ENCODE measurements at regions not wholly inside any gene's neighbourhood (a gene's known extent, or its start where the extent isn't known, plus 50 kb on each side); places are given as distances from the start of the nearest gene placed in this dataset.
"Not testable (repeated sequence)": the region's sequence is repeated elsewhere in the genome, so short reads cannot be mapped to it uniquely, and the experiment has no call there.

DNA sequence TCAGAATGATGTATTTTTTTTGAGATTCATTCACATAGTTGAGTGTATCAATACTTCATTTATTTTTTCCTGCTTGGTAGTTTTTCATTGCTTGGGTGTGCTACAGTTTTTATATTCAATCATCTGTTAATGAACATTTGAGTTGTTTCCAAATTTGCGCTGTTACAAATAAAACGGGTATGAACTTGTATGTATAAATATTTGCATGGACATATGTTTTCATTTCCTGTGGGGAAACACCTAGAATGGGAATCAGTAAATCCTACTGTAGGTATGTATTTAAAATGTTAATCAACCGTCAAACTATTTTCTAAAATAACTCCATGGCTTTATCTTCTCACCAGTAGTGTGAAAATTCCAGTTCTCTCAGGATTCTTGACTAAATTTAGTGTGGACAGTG, 826.3 kb downstream of the EFNB2 start:
- TF ChIP-seq TAF1 (IDR thresholded peaks at IDR 0.05; ENCODE audit: borderline replicate concordance, low read depth, low read length): no peak
- no peak for TF ChIP-seq POLR2A (IDR thresholded peaks at IDR 0.05; ENCODE audit: low read depth, low read length)
- TF ChIP-seq POLR2AphosphoS5 (IDR thresholded peaks at IDR 0.05; ENCODE audit: low read depth, low read length): no peak
- FAIRE-seq (no peak), DNase-seq (ENCODE audit: insufficient read length) (no peak)

DNA sequence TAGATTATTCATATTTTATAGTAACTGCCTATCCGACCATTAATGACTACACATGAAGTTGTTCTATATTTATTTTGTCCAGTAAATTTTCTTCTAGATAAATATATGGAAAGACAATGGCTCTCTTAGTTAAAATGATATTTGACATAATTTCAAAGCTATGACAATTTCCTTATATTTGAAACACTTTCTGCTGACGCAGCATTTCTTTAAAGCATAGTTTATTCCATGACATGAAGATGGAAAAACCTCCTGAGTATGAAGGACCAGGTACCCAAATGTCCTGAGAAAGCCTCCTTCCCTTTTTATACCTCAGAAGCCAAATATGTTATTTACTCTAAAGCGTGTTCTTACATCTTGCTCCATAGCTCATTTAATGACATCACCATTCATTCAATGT, 831.6 kb downstream of the EFNB2 start:
- no peak for TF ChIP-seq POLR2AphosphoS5 (IDR thresholded peaks at IDR 0.05; ENCODE audit: low read depth, low read length)
- no peak for TF ChIP-seq POLR2A (IDR thresholded peaks at IDR 0.05; ENCODE audit: low read depth, low read length)
- no peak for TF ChIP-seq TAF1 (IDR thresholded peaks at IDR 0.05; ENCODE audit: borderline replicate concordance, low read depth, low read length)
- no peak for FAIRE-seq
- DNase-seq (ENCODE audit: insufficient read length): no peak

DNA sequence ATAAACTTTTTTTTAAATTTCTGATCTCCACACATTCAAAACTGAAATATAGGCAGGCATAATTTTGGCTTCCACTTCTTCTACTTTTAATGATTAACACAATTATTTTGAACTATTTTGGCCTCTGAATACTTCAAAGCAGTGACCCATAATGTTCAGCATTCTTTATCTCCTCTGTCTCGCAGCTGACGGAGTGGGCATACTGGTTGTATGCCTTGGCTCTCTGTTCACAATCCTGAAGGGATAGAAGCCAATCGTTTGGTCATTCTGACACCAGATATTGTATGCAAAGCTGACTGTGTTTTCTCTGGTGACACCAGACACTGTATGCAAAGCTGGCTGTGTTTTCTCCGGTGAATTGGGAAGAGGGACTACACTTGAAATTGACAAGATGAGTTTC, 833.0 kb downstream of the EFNB2 start:
- FAIRE-seq: no peak
- DNase-seq (ENCODE audit: insufficient read length): no peak
- no peak for TF ChIP-seq POLR2AphosphoS5 (IDR thresholded peaks at IDR 0.05; ENCODE audit: low read depth, low read length)
- no peak for TF ChIP-seq POLR2A (IDR thresholded peaks at IDR 0.05; ENCODE audit: low read depth, low read length)
- TF ChIP-seq TAF1 (IDR thresholded peaks at IDR 0.05; ENCODE audit: borderline replicate concordance, low read depth, low read length): no peak

DNA sequence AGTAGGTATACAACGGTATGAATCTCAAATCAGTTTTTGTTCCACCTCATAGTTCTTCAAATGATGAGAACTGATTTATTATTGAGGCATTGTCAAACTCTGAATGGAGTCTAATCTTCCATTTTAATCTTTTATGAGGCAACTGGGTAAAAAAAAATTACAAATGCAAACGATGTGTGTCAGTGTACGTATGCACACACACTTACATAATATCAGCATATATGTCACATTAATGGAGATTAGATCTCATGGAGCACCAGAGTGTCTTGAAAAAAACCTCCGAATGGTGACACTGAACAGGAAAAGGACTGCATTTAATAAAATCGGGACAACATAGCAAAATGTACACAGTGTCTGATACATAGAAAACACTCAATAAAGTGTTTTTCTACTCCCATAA, 842.7 kb downstream of the EFNB2 start:
- no peak for DNase-seq (ENCODE audit: insufficient read length)
- no peak for FAIRE-seq
- TF ChIP-seq TAF1 (IDR thresholded peaks at IDR 0.05; ENCODE audit: borderline replicate concordance, low read depth, low read length) (no peak), POLR2AphosphoS5 (IDR thresholded peaks at IDR 0.05; ENCODE audit: low read depth, low read length) (no peak), POLR2A (IDR thresholded peaks at IDR 0.05; ENCODE audit: low read depth, low read length) (no peak)

DNA sequence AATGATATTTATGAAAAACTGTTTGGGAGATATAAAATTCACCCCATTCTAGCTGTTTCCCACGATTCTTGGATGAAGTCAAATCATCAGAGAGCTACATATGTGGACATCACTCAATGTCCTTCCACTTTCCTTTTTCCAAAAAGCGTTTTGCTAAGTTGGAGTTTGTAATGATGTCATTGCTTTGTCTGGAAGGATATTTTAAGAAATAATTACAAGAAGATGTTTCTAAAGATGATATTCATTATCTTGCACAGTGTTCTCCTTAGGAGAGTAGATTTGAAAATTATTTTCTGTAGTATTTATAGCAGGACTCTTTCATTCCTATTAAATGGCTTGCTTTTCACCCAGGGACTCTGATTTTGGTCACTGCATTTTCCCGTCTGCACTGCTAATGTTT, 851.2 kb downstream of the EFNB2 start:
- DNase-seq (ENCODE audit: insufficient read length): no peak
- TF ChIP-seq POLR2AphosphoS5 (IDR thresholded peaks at IDR 0.05; ENCODE audit: low read depth, low read length) (no peak), POLR2A (IDR thresholded peaks at IDR 0.05; ENCODE audit: low read depth, low read length) (no peak)
- no peak for FAIRE-seq

DNA sequence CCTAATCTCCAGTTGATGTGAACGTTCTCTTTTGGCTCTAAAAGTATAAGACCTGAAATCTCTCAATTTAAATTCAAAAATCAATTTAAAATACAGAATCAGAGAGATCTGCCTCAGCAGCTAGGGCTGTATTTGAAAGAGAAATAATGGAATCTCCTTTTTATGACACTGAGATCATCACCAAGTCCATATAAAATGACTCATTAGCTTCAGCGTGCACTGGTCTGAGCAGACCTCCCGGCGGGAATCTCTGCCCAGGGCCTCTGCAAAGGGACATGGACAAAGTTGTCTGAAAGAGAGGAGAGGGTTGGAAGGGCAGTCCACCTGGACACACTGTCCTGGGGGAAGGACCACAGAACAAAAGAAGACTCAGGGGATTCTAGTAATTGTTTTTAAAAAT, 855.6 kb downstream of the EFNB2 start:
- no peak for TF ChIP-seq POLR2AphosphoS5 (IDR thresholded peaks at IDR 0.05; ENCODE audit: low read depth, low read length)
- TF ChIP-seq TAF1 (IDR thresholded peaks at IDR 0.05; ENCODE audit: borderline replicate concordance, low read depth, low read length): no peak
- TF ChIP-seq POLR2A (IDR thresholded peaks at IDR 0.05; ENCODE audit: low read depth, low read length): no peak
- FAIRE-seq (no peak), DNase-seq (ENCODE audit: insufficient read length) (no peak)

DNA sequence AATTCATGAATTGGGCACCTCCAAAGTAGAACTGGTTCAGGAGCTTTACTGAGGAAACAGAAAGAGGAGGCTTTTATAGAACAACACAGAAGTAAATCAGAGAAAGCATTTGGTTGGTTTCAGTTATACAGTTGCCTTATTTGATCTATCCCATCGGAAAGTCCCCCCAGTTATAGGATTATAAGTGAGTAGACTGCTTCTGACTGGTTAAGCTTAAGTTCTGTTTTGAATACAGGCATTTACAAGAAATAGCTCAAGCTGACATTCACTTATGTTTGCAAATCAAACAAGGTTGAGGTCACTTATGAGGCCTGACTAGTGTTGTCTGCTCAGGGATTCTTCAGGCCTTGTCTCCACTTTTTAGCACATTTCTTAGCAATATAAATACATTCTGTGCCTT, 857.4 kb downstream of the EFNB2 start:
- DNase-seq (ENCODE audit: insufficient read length): no peak
- no peak for FAIRE-seq
- no peak for TF ChIP-seq TAF1 (IDR thresholded peaks at IDR 0.05; ENCODE audit: borderline replicate concordance, low read depth, low read length)
- no peak for TF ChIP-seq POLR2AphosphoS5 (IDR thresholded peaks at IDR 0.05; ENCODE audit: low read depth, low read length)
- no peak for TF ChIP-seq POLR2A (IDR thresholded peaks at IDR 0.05; ENCODE audit: low read depth, low read length)

DNA sequence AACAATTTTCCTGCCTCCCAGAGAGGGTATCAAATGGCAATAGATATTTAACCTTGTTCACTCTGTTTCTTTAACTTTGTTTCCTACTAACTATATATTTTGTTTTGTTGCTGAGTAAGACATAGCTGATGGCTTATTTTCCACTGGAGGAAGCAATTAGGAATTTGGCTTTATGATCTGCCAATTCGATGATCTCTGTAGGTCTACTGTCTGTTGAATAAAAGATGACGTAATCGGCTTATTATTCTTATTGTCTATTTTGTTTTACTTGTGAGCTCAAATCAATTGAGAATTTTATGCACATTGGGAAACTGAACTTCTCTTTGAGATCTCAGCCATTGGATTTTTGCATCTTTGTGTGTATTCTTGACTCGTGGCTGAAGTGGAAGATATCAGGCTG, 862.6 kb downstream of the EFNB2 start:
- FAIRE-seq (no peak), DNase-seq (ENCODE audit: insufficient read length) (no peak)
- no peak for TF ChIP-seq TAF1 (IDR thresholded peaks at IDR 0.05; ENCODE audit: borderline replicate concordance, low read depth, low read length)
- TF ChIP-seq POLR2AphosphoS5 (IDR thresholded peaks at IDR 0.05; ENCODE audit: low read depth, low read length): no peak
- no peak for TF ChIP-seq POLR2A (IDR thresholded peaks at IDR 0.05; ENCODE audit: low read depth, low read length)

DNA sequence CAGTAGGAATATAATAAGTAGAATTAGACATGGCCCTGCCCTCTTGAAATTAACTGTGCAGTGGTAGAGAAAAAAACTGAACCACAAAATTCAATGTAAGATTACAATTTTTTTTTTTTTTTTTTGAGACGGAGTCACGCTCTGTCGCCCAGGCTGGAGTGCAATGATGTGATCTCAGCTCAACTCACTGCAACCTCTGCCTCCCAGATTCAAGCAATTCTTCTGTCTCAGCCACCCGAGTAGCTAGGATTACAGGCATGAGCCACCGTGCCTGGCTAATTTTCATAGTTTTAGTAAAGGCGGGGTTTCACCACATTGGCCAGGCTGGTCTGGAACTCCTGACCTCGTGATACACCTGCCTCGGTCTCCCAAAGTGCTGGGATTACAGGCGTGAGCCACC, 864.3 kb downstream of the EFNB2 start:
- FAIRE-seq: not testable (repeated sequence)

DNA sequence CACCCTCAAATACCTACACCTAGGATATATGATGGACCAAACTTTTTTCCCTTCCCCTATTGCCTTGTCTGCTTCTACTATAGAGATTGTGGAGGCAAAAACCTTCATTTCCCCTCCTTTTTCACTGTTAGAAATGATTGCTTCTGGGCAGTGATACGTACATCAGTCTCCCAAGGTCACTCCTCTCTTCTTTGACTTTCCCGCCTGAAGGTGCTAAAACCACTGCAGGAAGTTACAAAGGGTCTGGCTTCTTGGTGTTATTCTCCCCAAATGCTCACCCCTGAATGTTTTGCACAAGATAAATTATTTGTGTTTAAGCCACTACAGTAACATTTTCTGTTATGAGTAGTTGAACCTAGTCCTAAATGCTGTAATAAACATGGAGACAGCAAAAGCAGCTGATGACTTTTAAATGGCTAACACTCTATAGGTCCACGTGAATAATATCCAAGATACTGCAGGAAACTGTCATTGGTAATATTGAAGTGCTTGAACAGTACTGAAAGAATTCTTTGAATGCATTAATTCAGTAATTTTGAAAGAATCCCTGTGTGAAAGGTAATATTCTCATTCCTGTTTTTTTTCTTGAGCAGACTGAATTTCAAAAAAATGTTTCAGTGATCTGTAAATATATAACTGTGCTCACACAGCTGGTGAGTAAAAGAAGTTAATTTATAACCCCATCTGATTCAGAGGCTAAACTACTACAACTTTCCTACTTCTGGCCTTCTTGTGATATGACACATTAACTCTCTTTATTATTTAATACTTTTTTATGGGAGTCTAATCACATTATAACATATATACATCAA, 865.1 kb downstream of the EFNB2 start:
- DNase-seq (ENCODE audit: insufficient read length) (no peak), FAIRE-seq (no peak)
- TF ChIP-seq TAF1 (IDR thresholded peaks at IDR 0.05; ENCODE audit: borderline replicate concordance, low read depth, low read length) (no peak), POLR2AphosphoS5 (IDR thresholded peaks at IDR 0.05; ENCODE audit: low read depth, low read length) (no peak), POLR2A (IDR thresholded peaks at IDR 0.05; ENCODE audit: low read depth, low read length) (no peak)

More for the DNA sequence above, 864.3 kb downstream of the EFNB2 start:
- not testable (repeated sequence) for DNase-seq (ENCODE audit: insufficient read length)

DNA sequence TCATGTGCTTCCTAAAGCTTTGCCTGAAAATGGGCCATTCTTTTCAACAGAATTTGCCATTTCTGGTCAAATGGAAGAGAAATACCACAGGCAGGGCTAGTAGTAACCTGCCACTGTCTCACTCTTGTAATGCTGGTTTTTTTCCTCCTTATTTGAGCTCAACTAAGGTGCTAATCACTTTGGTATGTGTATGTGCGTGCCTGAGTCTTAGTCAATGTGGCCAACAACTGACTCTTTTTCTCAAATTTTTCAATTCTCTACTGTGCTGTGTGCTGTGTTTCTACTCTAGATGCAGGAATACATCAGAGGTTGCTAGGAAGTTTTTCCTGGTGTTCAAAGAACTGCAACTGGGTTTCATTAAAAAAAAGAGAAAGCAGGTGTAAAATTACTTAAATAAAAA, 870.2 kb downstream of the EFNB2 start:
- TF ChIP-seq POLR2A (IDR thresholded peaks at IDR 0.05; ENCODE audit: low read depth, low read length) (no peak), TAF1 (IDR thresholded peaks at IDR 0.05; ENCODE audit: borderline replicate concordance, low read depth, low read length) (no peak), POLR2AphosphoS5 (IDR thresholded peaks at IDR 0.05; ENCODE audit: low read depth, low read length) (no peak)
- no peak for DNase-seq (ENCODE audit: insufficient read length)
- FAIRE-seq: no peak

DNA sequence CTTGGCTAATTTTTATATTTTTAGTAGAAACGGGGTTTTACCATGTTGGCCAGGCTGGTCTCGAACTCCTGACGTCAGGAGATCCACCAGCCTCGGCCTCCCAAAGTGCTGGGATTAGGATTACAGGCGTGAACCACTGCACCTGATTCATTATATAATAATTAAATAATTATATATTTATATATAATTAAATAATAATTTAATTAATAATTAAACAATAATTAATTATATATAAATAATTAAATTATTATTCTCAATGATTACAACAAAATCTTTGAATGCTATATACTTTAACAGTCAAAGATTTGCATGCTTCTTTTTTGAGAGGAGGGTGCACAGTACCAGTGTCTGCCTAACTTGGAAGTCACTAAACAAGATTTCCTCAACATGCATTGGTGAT, 872.3 kb downstream of the EFNB2 start:
- no peak for FAIRE-seq

More for the DNA sequence above, 872.3 kb downstream of the EFNB2 start:
- no peak for DNase-seq (ENCODE audit: insufficient read length)
- TF ChIP-seq POLR2AphosphoS5 (IDR thresholded peaks at IDR 0.05; ENCODE audit: low read depth, low read length) (no peak), TAF1 (IDR thresholded peaks at IDR 0.05; ENCODE audit: borderline replicate concordance, low read depth, low read length) (no peak), POLR2A (IDR thresholded peaks at IDR 0.05; ENCODE audit: low read depth, low read length) (no peak)

Measured in GM12892 (cell line).